ENCODE measurements at regions not wholly inside any gene's neighbourhood (a gene's known extent, or its start where the extent isn't known, plus 50 kb on each side); places are given as distances from the start of the nearest gene placed in this dataset.

DNA sequence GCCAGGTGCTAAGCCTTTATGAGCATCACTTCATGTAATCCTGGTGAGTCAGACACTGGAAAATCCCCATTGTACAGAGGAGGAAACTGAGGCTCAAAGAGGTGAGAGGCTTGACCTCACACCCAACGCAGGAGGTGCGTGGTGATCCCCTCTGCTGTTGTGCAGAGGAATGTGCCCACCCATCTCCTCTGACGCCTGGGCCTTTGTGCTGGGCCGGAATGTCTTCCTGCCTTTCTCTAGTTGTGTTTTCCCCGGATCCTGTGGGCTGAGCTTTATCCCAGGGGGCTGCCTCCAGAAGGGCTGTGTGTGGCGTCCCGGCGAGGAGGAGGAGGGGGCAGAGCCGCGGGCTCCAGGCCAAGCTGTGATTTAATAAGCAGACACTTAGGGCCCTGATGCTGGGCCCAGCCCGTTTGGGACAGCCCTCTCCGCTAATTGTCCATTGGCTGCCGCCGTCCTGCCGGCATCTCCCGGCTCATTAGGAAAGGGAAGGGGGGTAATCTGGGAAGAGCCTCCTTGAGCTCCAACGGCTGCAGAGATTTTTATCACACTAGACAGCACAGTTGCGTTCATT is 653.6 kb downstream of the MED13L start:
- no peak for DNase-seq (ENCODE audit: low spot score)
- no peak overlapping the region for H3K27ac Mint-ChIP-seq (ENCODE audit: unreplicated experiment)
- peaks cover 4% of the 10 kb centered on the region for H3K36me3 Mint-ChIP-seq (ENCODE audit: low read depth, unreplicated experiment)
- TF ChIP-seq, protein P1, sequence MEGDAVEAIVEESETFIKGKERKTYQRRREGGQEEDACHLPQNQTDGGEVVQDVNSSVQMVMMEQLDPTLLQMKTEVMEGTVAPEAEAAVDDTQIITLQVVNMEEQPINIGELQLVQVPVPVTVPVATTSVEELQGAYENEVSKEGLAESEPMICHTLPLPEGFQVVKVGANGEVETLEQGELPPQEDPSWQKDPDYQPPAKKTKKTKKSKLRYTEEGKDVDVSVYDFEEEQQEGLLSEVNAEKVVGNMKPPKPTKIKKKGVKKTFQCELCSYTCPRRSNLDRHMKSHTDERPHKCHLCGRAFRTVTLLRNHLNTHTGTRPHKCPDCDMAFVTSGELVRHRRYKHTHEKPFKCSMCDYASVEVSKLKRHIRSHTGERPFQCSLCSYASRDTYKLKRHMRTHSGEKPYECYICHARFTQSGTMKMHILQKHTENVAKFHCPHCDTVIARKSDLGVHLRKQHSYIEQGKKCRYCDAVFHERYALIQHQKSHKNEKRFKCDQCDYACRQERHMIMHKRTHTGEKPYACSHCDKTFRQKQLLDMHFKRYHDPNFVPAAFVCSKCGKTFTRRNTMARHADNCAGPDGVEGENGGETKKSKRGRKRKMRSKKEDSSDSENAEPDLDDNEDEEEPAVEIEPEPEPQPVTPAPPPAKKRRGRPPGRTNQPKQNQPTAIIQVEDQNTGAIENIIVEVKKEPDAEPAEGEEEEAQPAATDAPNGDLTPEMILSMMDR (IDR thresholded peaks at IDR 0.05; ENCODE audit: unreplicated experiment), result no peak
- no peaks in the 10 kb centered on the region for H3K4me1 Mint-ChIP-seq (ENCODE audit: unreplicated experiment)
- H3K4me3 Mint-ChIP-seq (ENCODE audit: unreplicated experiment), result no peak overlapping the region
- H3K9me3 Mint-ChIP-seq (ENCODE audit: unreplicated experiment), result no peaks in the 10 kb centered on the region
- no peaks in the 10 kb centered on the region for H3K27me3 Mint-ChIP-seq (ENCODE audit: unreplicated experiment)

DNA sequence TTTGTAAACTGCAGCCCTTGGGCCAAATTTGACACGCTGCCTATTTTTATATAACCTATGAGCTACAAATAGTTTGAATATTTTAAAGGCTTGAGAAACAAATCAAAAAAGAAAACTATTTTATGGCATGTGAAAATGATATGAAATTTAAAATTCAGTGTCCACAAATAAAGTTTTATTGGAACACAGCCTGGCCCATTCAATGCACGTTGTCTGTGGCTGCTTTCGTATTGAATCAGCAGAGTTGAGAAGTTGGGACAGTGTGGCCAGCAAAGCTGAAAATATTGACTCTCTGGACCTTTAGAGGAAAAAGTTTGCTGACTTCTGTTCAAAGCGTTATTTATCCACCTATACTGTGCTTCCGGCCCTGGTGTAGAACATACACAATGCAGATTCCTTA is 654.2 kb downstream of the MED13L start:
- no peaks in the 10 kb centered on the region for H3K27me3 Mint-ChIP-seq (ENCODE audit: unreplicated experiment)
- no peaks in the 10 kb centered on the region for H3K9me3 Mint-ChIP-seq (ENCODE audit: unreplicated experiment)
- DNase-seq (ENCODE audit: low spot score), result no peak
- no peaks in the 10 kb centered on the region for H3K4me1 Mint-ChIP-seq (ENCODE audit: unreplicated experiment)
- TF ChIP-seq, protein P1 (IDR thresholded peaks at IDR 0.05; ENCODE audit: unreplicated experiment), result no peak
- no peak overlapping the region for H3K27ac Mint-ChIP-seq (ENCODE audit: unreplicated experiment)
- H3K36me3 Mint-ChIP-seq (ENCODE audit: low read depth, unreplicated experiment), result peaks cover 4% of the 10 kb centered on the region
- no peak overlapping the region for H3K4me3 Mint-ChIP-seq (ENCODE audit: unreplicated experiment)

DNA sequence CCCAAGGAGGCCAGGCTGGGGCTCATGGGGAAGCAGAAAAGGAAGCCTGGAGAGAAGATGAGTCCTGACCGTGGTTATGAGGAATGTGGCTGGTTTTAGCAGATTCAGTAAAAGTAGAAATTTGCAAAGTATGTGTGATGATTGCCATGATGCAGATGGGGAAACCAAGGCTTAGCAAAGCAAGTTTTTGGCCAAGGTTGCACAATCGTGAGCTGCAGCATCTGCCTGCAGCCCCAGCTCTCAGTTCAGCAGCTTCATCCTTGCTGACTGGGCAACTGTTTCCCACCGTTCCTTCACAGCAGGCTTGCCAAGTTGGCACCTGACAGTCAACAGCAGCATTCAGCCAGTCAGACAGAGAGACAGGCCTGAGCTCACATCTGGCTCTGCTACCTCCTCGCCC is 656.7 kb downstream of the MED13L start:
- no peak for DNase-seq (ENCODE audit: low spot score)
- Mint-ChIP-seq H3K36me3 (ENCODE audit: low read depth, unreplicated experiment) (peaks cover 4% of the 10 kb centered on the region), H3K9me3 (ENCODE audit: unreplicated experiment) (no peaks in the 10 kb centered on the region), H3K4me1 (ENCODE audit: unreplicated experiment) (no peaks in the 10 kb centered on the region), H3K4me3 (ENCODE audit: unreplicated experiment) (no peak overlapping the region), H3K27ac (ENCODE audit: unreplicated experiment) (no peak overlapping the region), H3K27me3 (ENCODE audit: unreplicated experiment) (no peaks in the 10 kb centered on the region)
- TF ChIP-seq, protein P1 (IDR thresholded peaks at IDR 0.05; ENCODE audit: unreplicated experiment), result no peak

DNA sequence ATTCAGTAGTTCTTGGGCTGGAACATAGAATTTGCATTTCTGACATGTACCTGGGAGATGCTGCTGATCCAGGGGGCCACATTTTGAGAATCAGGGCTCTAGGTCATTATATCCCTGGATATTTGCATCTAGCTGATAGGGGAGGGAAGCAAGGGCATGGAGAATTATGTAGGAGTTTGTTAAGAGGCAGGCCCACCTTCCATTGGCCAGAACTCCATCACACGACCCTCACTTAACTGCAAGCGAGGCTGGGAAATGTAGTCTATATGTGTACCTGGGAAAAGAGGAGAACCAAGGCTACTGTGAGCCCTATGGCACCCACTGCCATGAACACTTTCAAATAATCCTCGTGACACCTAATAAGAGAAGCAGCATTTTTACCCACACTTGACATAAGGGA is 657.6 kb downstream of the MED13L start:
- H3K27me3 Mint-ChIP-seq (ENCODE audit: unreplicated experiment), result no peaks in the 10 kb centered on the region
- no peak overlapping the region for H3K4me3 Mint-ChIP-seq (ENCODE audit: unreplicated experiment)
- no peak for DNase-seq (ENCODE audit: low spot score)
- no peak overlapping the region for H3K27ac Mint-ChIP-seq (ENCODE audit: unreplicated experiment)
- peaks cover 4% of the 10 kb centered on the region for H3K36me3 Mint-ChIP-seq (ENCODE audit: low read depth, unreplicated experiment)
- H3K9me3 Mint-ChIP-seq (ENCODE audit: unreplicated experiment), result no peaks in the 10 kb centered on the region
- TF ChIP-seq, protein P1 (IDR thresholded peaks at IDR 0.05; ENCODE audit: unreplicated experiment), result no peak
- no peaks in the 10 kb centered on the region for H3K4me1 Mint-ChIP-seq (ENCODE audit: unreplicated experiment)

DNA sequence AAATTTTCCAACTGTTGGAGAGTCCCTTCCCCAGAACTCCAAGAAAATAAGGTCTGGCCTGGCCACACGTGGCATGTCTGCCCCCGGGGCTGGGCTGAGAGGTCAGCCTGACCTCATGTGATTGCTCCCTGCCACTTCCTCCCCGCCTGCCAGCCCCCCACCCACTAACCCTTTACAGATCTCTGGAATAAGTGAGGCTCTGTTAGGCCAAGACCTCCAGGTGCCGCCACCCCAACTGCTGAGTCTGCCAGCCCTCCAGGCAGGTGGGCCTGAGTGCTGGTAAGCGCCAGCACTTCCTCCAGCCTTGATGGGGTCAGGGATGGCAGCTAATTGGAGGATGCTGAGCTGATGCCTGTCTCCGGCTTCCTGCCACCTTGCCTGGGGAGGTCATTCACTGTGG is 658.4 kb downstream of the MED13L start:
- H3K4me3 Mint-ChIP-seq (ENCODE audit: unreplicated experiment), result no peak overlapping the region
- no peaks in the 10 kb centered on the region for H3K9me3 Mint-ChIP-seq (ENCODE audit: unreplicated experiment)
- no peaks in the 10 kb centered on the region for H3K4me1 Mint-ChIP-seq (ENCODE audit: unreplicated experiment)
- H3K27me3 Mint-ChIP-seq (ENCODE audit: unreplicated experiment), result no peaks in the 10 kb centered on the region
- DNase-seq (ENCODE audit: low spot score), result no peak
- H3K27ac Mint-ChIP-seq (ENCODE audit: unreplicated experiment), result no peak overlapping the region
- TF ChIP-seq, protein P1 (IDR thresholded peaks at IDR 0.05; ENCODE audit: unreplicated experiment), result no peak
- peaks cover 4% of the 10 kb centered on the region for H3K36me3 Mint-ChIP-seq (ENCODE audit: low read depth, unreplicated experiment)
